ENCODE measurements at regions not wholly inside any gene's neighbourhood (a gene's known extent, or its start where the extent isn't known, plus 50 kb on each side); places are given as distances from the start of the nearest gene placed in this dataset.

- Histone ChIP-seq H3K9me3 (ENCODE audit: control insufficient read depth, insufficient read depth, low read length) (no peaks in the 10 kb centered on the region), H3K4me3 (ENCODE audit: low read depth, low read length) (no peak overlapping the region), H3K27ac (ENCODE audit: low read depth, low read length) (no peak overlapping the region), H3K27me3 (ENCODE audit: control insufficient read depth, insufficient read depth, low read length) (no peaks in the 10 kb centered on the region)
- TF ChIP-seq CTCF (IDR thresholded peaks at IDR 0.05; ENCODE audit: low read depth, low read length), result no peak
- CTCF ChIA-PET, result no interaction called here
- DNase-seq (ENCODE audit: low read depth, low spot score), result no peak
- POLR2A ChIA-PET, result no interaction called here
These were observed 549.0 kb upstream of the NUDT12 start for GRCh38 chr5:104111632-104112031.

GRCh38 chr5:104096451-104096850 is 533.9 kb upstream of the NUDT12 start:
- ChIA-PET POLR2A (no interaction called here), CTCF (no interaction called here)
- no peak for TF ChIP-seq CTCF (IDR thresholded peaks at IDR 0.05; ENCODE audit: low read depth, low read length)
- DNase-seq (ENCODE audit: low read depth, low spot score), result no peak
- H3K9me3 ChIP-seq (ENCODE audit: control insufficient read depth, insufficient read depth, low read length), result no peaks in the 10 kb centered on the region
- H3K4me3 ChIP-seq (ENCODE audit: low read depth, low read length), result no peak overlapping the region
- no peak overlapping the region for H3K27ac ChIP-seq (ENCODE audit: low read depth, low read length)
- no peaks in the 10 kb centered on the region for H3K27me3 ChIP-seq (ENCODE audit: control insufficient read depth, insufficient read depth, low read length)

- POLR2A ChIA-PET, result no interaction called here
- CTCF ChIA-PET, result no interaction called here
These were observed 532.9 kb upstream of the NUDT12 start for GRCh38 chr5:104095527-104095926.

DNA sequence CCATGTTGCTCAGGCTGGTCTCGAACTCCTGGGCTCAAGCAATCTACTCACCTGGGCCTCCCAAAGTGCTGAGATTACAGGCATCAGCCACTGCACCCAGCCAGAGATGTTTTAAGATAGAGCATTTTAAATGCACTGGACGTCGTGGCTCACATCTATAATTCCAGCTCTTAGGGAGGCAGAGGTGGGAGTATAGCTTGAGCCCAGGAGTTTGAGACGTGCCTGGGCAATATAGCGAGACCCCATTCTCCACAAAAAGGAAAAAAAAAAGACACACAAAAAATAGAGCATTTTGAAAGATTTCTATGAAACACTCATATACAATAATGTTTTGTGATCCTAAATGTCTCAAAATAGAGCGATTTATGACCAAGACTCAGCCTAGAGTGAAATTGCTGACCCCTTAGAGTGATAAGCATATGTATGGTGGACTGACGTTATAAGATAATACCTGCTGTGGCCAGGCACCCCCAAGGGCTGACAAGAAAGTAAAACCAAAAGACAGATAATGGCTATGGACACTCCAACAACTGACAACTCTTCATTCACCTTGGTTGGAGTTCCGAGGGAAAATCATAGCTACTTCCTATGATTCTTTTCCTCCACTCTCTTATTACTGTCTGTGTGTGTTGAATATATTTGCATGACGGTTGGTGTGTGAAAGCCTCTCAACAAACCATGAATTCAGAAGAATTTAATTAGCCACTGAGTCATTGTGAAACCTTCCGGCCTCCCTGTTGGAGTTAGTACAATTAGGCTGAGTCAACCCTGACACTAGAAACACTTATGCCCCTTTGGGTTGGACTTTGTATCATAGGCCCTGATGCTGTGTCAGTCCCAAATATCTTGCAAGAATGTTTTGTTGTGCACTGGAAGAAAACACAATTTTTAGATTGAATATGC is 526.5 kb upstream of the NUDT12 start:
- ChIA-PET CTCF (no interaction called here), POLR2A (no interaction called here)
- no peak overlapping the region for H3K4me3 ChIP-seq (ENCODE audit: low read depth, low read length)
- DNase-seq (ENCODE audit: low read depth, low spot score), result no peak
- no peak for TF ChIP-seq CTCF (IDR thresholded peaks at IDR 0.05; ENCODE audit: low read depth, low read length)
- no peak overlapping the region for H3K27ac ChIP-seq (ENCODE audit: low read depth, low read length)
- H3K9me3 ChIP-seq (ENCODE audit: control insufficient read depth, insufficient read depth, low read length), result no peaks in the 10 kb centered on the region
- H3K27me3 ChIP-seq (ENCODE audit: control insufficient read depth, insufficient read depth, low read length), result no peaks in the 10 kb centered on the region

More at GRCh38 chr5:104095527-104095926, 532.9 kb upstream of the NUDT12 start:
- H3K4me3 ChIP-seq (ENCODE audit: low read depth, low read length), result no peak overlapping the region
- no peak for DNase-seq (ENCODE audit: low read depth, low spot score)
- no peak for TF ChIP-seq CTCF (IDR thresholded peaks at IDR 0.05; ENCODE audit: low read depth, low read length)
- H3K9me3 ChIP-seq (ENCODE audit: control insufficient read depth, insufficient read depth, low read length), result no peaks in the 10 kb centered on the region
- H3K27ac ChIP-seq (ENCODE audit: low read depth, low read length), result no peak overlapping the region
- no peaks in the 10 kb centered on the region for H3K27me3 ChIP-seq (ENCODE audit: control insufficient read depth, insufficient read depth, low read length)

DNA sequence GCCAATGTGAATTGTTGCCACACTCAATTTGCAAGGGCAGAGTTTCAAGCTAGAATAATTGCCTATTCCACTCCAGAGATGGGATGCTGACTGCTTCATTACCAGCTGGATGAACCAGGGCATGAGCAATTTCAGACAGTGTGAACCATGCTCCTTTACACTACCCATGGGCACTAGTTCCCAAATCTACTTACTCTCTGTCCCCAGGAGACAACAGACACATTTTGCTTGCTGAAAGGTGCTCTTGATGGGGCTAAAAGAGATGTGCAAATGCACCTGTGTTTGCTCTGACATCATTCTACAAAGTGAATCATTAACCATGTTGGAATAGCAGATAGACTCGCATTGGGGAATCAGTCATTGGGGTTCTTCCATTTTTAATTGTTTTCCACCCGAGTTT is 522.3 kb upstream of the NUDT12 start:
- Histone ChIP-seq H3K4me3 (ENCODE audit: low read depth, low read length) (no peak overlapping the region), H3K27ac (ENCODE audit: low read depth, low read length) (no peak overlapping the region), H3K27me3 (ENCODE audit: control insufficient read depth, insufficient read depth, low read length) (no peaks in the 10 kb centered on the region), H3K9me3 (ENCODE audit: control insufficient read depth, insufficient read depth, low read length) (no peaks in the 10 kb centered on the region)
- no peak for TF ChIP-seq CTCF (IDR thresholded peaks at IDR 0.05; ENCODE audit: low read depth, low read length)
- POLR2A ChIA-PET, result no interaction called here
- no peak for DNase-seq (ENCODE audit: low read depth, low spot score)
- CTCF ChIA-PET, result no interaction called here
